GM23338 (cell line): ENCODE measurements at regions not wholly inside any gene's neighbourhood (a gene's known extent, or its start where the extent isn't known, plus 50 kb on each side); places are given as distances from the start of the nearest gene placed in this dataset.

Source experiments
- ATAC-seq: fragments of 200-7000 bp; cut with Tn5 transposase; 3 replicates; pipeline ENCODE4 v1.9.1; 2020
- DNase-seq: peaks from one replicate; pipeline ENCODE4 v3.0.0-alpha.2; 2015; ENCODE audit warnings: low spot score
- H2AFZ ChIP-seq: fragments of 200-600 bp; sonication (generic); 2 replicates; pipeline ENCODE4 v1.8.0; 2016; ENCODE audit warnings: antibody characterized with exemption, mild to moderate bottlenecking, moderate library complexity
- H3F3A ChIP-seq: fragments of 200-600 bp; sonication (generic); replicated peaks from 2 replicates; pipeline ENCODE4 v1.8.0; 2017; ENCODE audit warnings: antibody characterized with exemption, mixed run types, low read depth
- H3K27ac ChIP-seq: fragments of 200-600 bp; sonication (generic); 2 replicates; pipeline ENCODE4 v1.6.1; 2016; ENCODE audit warnings: low read depth
- H3K27me3 ChIP-seq: fragments of 200-600 bp; sonication (generic); 2 replicates; pipeline ENCODE4 v1.8.0; 2016; ENCODE audit warnings: mild to moderate bottlenecking, mixed run types, moderate library complexity; ENCODE audit not compliant: insufficient read depth
- H3K36me3 ChIP-seq: fragments of 200-600 bp; sonication (generic); 2 replicates; pipeline ENCODE4 v1.8.0; 2016; ENCODE audit warnings: mild to moderate bottlenecking; ENCODE audit not compliant: insufficient read depth
- H3K4me1 ChIP-seq: fragments of 200-600 bp; sonication (generic); 2 replicates; pipeline ENCODE4 v1.8.0; 2016; ENCODE audit warnings: mild to moderate bottlenecking, moderate library complexity; ENCODE audit not compliant: insufficient read depth
- H3K4me2 ChIP-seq: fragments of 200-600 bp; sonication (generic); 2 replicates; pipeline ENCODE4 v1.7.1; 2017; ENCODE audit warnings: mixed run types
- H3K4me3 ChIP-seq: fragments of 200-600 bp; sonication (generic); 2 replicates; pipeline ENCODE4 v1.6.1; 2016; ENCODE audit warnings: mixed run types
- H3K79me2 ChIP-seq: fragments of 200-600 bp; sonication (generic); replicated peaks from 2 replicates; pipeline ENCODE4 v1.8.0; 2017; ENCODE audit warnings: mild to moderate bottlenecking; ENCODE audit not compliant: insufficient read depth
- H3K9me2 ChIP-seq: fragments of 200-600 bp; sonication (generic); 2 replicates; pipeline ENCODE4 v1.8.0; 2017; ENCODE audit not compliant: insufficient read depth
- H4K20me1 ChIP-seq: fragments of 200-600 bp; sonication (generic); replicated peaks from 2 replicates; pipeline ENCODE4 v1.8.0; 2017; ENCODE audit warnings: mild to moderate bottlenecking; ENCODE audit not compliant: insufficient read depth
- H3K27ac Mint-ChIP-seq: 2 replicates; pipeline ENCODE4 v1.8.0; 2020; ENCODE audit warnings: inconsistent platforms, mild to moderate bottlenecking, moderate library complexity, mixed read lengths
- H3K27me3 Mint-ChIP-seq: 3 replicates; pipeline ENCODE4 v1.8.0; 2022; ENCODE audit warnings: low read depth, mild to moderate bottlenecking, moderate library complexity, mixed read lengths, inconsistent platforms; ENCODE audit not compliant: insufficient read depth, poor library complexity
- H3K36me3 Mint-ChIP-seq: 3 replicates; pipeline ENCODE4 v1.8.0; 2021; ENCODE audit warnings: low read depth, mild to moderate bottlenecking, inconsistent platforms, moderate library complexity, mixed read lengths
- H3K4me1 Mint-ChIP-seq: 3 replicates; pipeline ENCODE4 v1.8.0; 2020; ENCODE audit warnings: mild to moderate bottlenecking, inconsistent platforms, mixed read lengths
- H3K4me3 Mint-ChIP-seq: 3 replicates; pipeline ENCODE4 v1.8.0; 2021; ENCODE audit warnings: moderate library complexity, mild to moderate bottlenecking, inconsistent platforms, mixed read lengths
- H3K9me3 Mint-ChIP-seq: 3 replicates; pipeline ENCODE4 v1.8.0; 2020; ENCODE audit warnings: moderate library complexity, mild to moderate bottlenecking, inconsistent platforms, mixed read lengths
- CREB1 ChIP-seq: fragments of 250-450 bp; sonication (Bioruptor Pico); IDR thresholded peaks from 2 replicates; pipeline ENCODE4 v1.5.0; 2020; ENCODE audit warnings: low read depth, mild to moderate bottlenecking, moderate library complexity
- CTCF ChIP-seq, 2 experiments: fragments of 200-600 bp in 1 of 2; sonication (generic) in 1 of 2; conservative IDR thresholded peaks; 2 replicates each; pipeline versions ENCODE4 v1.5.1 to v1.6.1; 2016 to 2017; ENCODE audit warnings: antibody characterized with exemption in 2 of 2, low read depth in 2 of 2, mild to moderate bottlenecking in 2 of 2, moderate library complexity in 1 of 2
- EZH2 ChIP-seq: fragments of 200-600 bp; sonication (generic); IDR thresholded peaks from one replicate; pipeline ENCODE4 v1.8.0; 2017; ENCODE audit warnings: antibody characterized with exemption, mild to moderate bottlenecking, low read depth; ENCODE audit not compliant: unreplicated experiment
- STAT1 ChIP-seq: IDR thresholded peaks from one replicate; pipeline ENCODE4 v1.6.1; 2016; ENCODE audit warnings: antibody characterized with exemption; ENCODE audit not compliant: unreplicated experiment
- ZNF114 ChIP-seq: fragments of 250-450 bp; sonication (Bioruptor Pico); IDR thresholded peaks from 2 replicates; pipeline ENCODE4 v1.5.0; 2020; ENCODE audit warnings: mild to moderate bottlenecking, moderate library complexity

DNA sequence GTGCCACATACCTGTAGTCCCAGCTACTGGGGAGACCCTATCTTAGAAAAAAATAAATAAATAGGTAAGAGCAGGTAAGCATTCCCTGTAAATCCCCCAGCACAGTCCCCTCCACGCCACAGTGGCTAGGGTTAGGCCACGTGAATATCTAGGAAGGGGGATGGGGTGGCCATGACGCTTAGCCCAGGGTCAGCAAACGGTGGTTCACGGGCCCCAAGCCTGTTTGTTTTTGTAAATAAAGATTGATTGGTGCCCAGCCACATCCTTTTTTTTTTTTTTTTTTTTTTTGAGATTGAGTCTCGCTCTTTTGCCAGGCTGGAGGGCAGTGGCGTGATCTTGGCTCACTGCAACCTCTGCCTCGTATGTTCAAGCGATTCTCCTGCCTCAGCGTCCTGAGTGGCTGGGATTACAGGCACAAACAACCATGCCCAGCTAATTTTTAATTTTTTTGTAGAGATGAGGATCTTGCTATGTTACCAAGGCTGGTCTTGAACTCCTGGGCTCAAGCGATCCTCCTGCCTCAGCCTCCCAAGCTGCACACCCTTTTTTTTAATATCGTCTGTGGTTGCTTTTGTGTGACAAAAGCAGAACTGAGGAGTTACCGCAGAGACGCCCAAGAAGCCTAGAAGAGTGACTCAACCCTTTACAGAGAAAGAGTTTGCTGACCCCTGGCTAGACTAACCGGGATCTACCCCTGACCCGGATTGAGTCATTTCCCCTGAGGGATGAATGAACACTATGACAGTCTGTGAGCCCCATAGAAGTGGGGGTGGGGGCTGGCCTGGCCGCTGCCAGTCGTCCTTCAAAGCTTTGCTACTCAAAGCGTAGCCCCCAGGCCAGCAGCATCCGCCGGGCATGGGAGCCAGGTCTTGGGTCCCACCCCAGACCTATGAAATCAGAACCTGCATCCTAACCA, 113.7 kb upstream of the NCOR2 start:
- no peaks in the 10 kb centered on the region for H4K20me1 ChIP-seq
- H3K36me3 Mint-ChIP-seq = no peaks in the 10 kb centered on the region; the same call in 2 of the 3 replicates
- H3K9me2 ChIP-seq = no peaks in the 10 kb centered on the region
- peak; percentile 63 for DNase-seq
- peak overlapping the region; percentile 74; the same call in 1 of the 2 replicates for H3K27ac Mint-ChIP-seq
- H3K9me3 Mint-ChIP-seq = no peaks in the 10 kb centered on the region; the same call in 2 of the 3 replicates
- no peak overlapping the region for H3K4me2 ChIP-seq
- no peaks in the 10 kb centered on the region for H3K79me2 ChIP-seq
- peaks cover 41% of the 10 kb centered on the region for H3K4me1 Mint-ChIP-seq
- no peak overlapping the region for H3K27ac ChIP-seq
- H2AFZ ChIP-seq = no peak overlapping the region
- peaks cover 8% of the 10 kb centered on the region for H3K27me3 Mint-ChIP-seq
- H3F3A ChIP-seq = 0 out of 2 replicates have a peak, but pooled peaks cover 5% of the 10 kb centered on the region
- no peaks in the 10 kb centered on the region for H3K27me3 ChIP-seq
- no peaks in the 10 kb centered on the region for H3K36me3 ChIP-seq
- H3K4me3 ChIP-seq = no peak overlapping the region
- no peak overlapping the region for H3K4me3 Mint-ChIP-seq
- H3K4me1 ChIP-seq = no peaks in the 10 kb centered on the region
- peak; percentile 70 for ATAC-seq
- no peak for TF ChIP-seq EZH2
- TF ChIP-seq CTCF (conservative IDR thresholded peaks at IDR 0.05; ENCODE audit: low read depth in 2 of 2) = peak; percentile 33 to 60

GRCh38 chr12:124679533-124680371, 112.3 kb upstream of the NCOR2 start:
- no peaks in the 10 kb centered on the region for H3K9me2 ChIP-seq
- Mint-ChIP-seq H3K9me3 (no peaks in the 10 kb centered on the region; the same call in 2 of the 3 replicates), H3K27ac (no peak overlapping the region; the same call in 1 of the 2 replicates), H3K4me1 (peaks cover 28% of the 10 kb centered on the region), H3K36me3 (no peaks in the 10 kb centered on the region; the same call in 2 of the 3 replicates), H3K4me3 (no peak overlapping the region), H3K27me3 (peaks cover 8% of the 10 kb centered on the region)
- ATAC-seq = no peak
- 0 out of 2 replicates have a peak, but pooled peaks cover 5% of the 10 kb centered on the region for H3F3A ChIP-seq
- no peak overlapping the region for H3K4me2 ChIP-seq
- H3K4me3 ChIP-seq = no peak overlapping the region
- no peak overlapping the region for H3K27ac ChIP-seq
- no peaks in the 10 kb centered on the region for H3K36me3 ChIP-seq
- no peak for DNase-seq
- no peaks in the 10 kb centered on the region for H4K20me1 ChIP-seq
- no peaks in the 10 kb centered on the region for H3K27me3 ChIP-seq
- no peaks in the 10 kb centered on the region for H3K4me1 ChIP-seq
- H2AFZ ChIP-seq = peak overlapping the region; percentile 81; the same call in 1 of the 2 replicates
- TF ChIP-seq EZH2 (no peak), STAT1 (no peak)
- no peaks in the 10 kb centered on the region for H3K79me2 ChIP-seq

DNA sequence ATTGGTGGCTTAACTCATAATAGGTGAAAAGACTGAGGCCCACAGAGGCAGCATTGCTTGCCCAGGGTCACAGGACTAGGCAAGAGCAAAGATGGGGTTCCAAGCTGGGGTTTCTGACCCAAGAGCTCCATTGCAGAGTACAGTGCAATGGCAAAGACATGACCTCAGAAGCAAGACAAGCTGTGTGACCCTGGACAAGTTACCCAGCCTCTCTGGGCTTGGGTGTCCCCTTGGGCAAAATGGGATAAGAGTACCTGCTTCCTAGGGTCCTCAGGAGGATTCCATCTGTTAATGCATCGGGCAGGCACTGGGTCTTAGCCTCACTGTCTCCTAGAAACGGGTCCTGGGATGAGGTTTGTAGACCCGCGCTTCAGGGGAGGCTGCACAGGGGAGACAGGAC, 111.6 kb upstream of the NCOR2 start:
- Histone ChIP-seq H3K4me1 (no peaks in the 10 kb centered on the region), H4K20me1 (no peaks in the 10 kb centered on the region), H3K4me3 (no peak overlapping the region), H3F3A (0 out of 2 replicates have a peak, but pooled peaks cover 5% of the 10 kb centered on the region), H3K36me3 (no peaks in the 10 kb centered on the region), H3K27me3 (no peaks in the 10 kb centered on the region), H3K27ac (no peak overlapping the region), H2AFZ (no peak overlapping the region; the same call in 1 of the 2 replicates), H3K79me2 (no peaks in the 10 kb centered on the region), H3K4me2 (no peak overlapping the region), H3K9me2 (no peaks in the 10 kb centered on the region)
- Mint-ChIP-seq H3K4me1 (peaks cover 23% of the 10 kb centered on the region), H3K27me3 (peaks cover 8% of the 10 kb centered on the region), H3K4me3 (no peak overlapping the region), H3K9me3 (no peaks in the 10 kb centered on the region; the same call in 2 of the 3 replicates), H3K36me3 (no peaks in the 10 kb centered on the region; the same call in 2 of the 3 replicates), H3K27ac (no peak overlapping the region; the same call in 1 of the 2 replicates)
- DNase-seq (no peak), ATAC-seq (no peak)
- no peak for TF ChIP-seq ZNF114 (CRISPR knock-in tag)
- TF ChIP-seq STAT1 = no peak
- TF ChIP-seq CREB1 (CRISPR knock-in tag) = no peak
